HG02840 (cell line): ENCODE measurements at regions not wholly inside any gene's neighbourhood (a gene's known extent, or its start where the extent isn't known, plus 50 kb on each side); places are given as distances from the start of the nearest gene placed in this dataset.
"Not testable (repeated sequence)": the region's sequence is repeated elsewhere in the genome, so short reads cannot be mapped to it uniquely, and the experiment has no call there.

Source experiments
- ATAC-seq: cut with Tn5 transposase; IDR thresholded peaks from one replicate; pipeline ENCODE4 v1.9.1; 2021; ENCODE audit warnings: mild to moderate bottlenecking, moderate library complexity, moderate number of reproducible peaks; ENCODE audit not compliant: unreplicated experiment, low FRiP score

GRCh38 chr12:68984796-68985573 lies 52.0 kb upstream of the CPM start:
- ATAC-seq: no peak

- ATAC-seq: not testable (repeated sequence)
Measured at GRCh38 chr12:68997526-68997925, 64.6 kb upstream of the CPM start.

GRCh38 chr12:68998041-68998440 lies 65.1 kb upstream of the CPM start:
- ATAC-seq: no peak

GRCh38 chr12:69000074-69000473 lies 67.1 kb upstream of the CPM start:
- ATAC-seq: no peak

GRCh38 chr12:69000540-69001243 lies 67.7 kb upstream of the CPM start:
- no peak for ATAC-seq

GRCh38 chr12:69001251-69001650 lies 68.3 kb upstream of the CPM start:
- no peak for ATAC-seq

- no peak for ATAC-seq
Measured at GRCh38 chr12:69002969-69003368, 70.0 kb upstream of the CPM start.

- ATAC-seq: no peak
Measured at GRCh38 chr12:69003991-69004390, 71.0 kb upstream of the CPM start.

- no peak for ATAC-seq
Measured at GRCh38 chr12:69007101-69007854, 74.3 kb upstream of the CPM start.

GRCh38 chr12:69007855-69008351 lies 74.9 kb upstream of the CPM start:
- ATAC-seq: no peak

GRCh38 chr12:69008520-69008919 lies 75.5 kb upstream of the CPM start:
- no peak for ATAC-seq

GRCh38 chr12:69014047-69014446 lies 81.1 kb upstream of the CPM start:
- ATAC-seq: no peak

GRCh38 chr12:69015017-69015416 lies 82.0 kb upstream of the CPM start:
- ATAC-seq: no peak

GRCh38 chr12:69015831-69016230 lies 82.9 kb upstream of the CPM start:
- no peak for ATAC-seq

GRCh38 chr12:69019082-69019481 lies 86.1 kb upstream of the CPM start:
- ATAC-seq: no peak

GRCh38 chr12:69019910-69020309 lies 86.9 kb upstream of the CPM start:
- no peak for ATAC-seq

GRCh38 chr12:69022674-69023073 lies 89.7 kb upstream of the CPM start:
- no peak for ATAC-seq

GRCh38 chr12:69023840-69024239 lies 90.9 kb upstream of the CPM start:
- no peak for ATAC-seq

- ATAC-seq: no peak
Measured at GRCh38 chr12:69024413-69024812, 91.4 kb upstream of the CPM start.

- no peak for ATAC-seq
Measured at GRCh38 chr12:69024907-69025306, 91.9 kb upstream of the CPM start.

- no peak for ATAC-seq
Measured at GRCh38 chr12:69026336-69026735, 93.4 kb upstream of the CPM start.
